GM23248 (cell line): ENCODE measurements at regions not wholly inside any gene's neighbourhood (a gene's known extent, or its start where the extent isn't known, plus 50 kb on each side); places are given as distances from the start of the nearest gene placed in this dataset.

ENCODE experiments used
- DNase-seq: peaks from one replicate; pipeline ENCODE4 v3.0.0-alpha.2; 2015
- H2AFZ ChIP-seq: fragments of 200-600 bp; sonication (generic); 2 replicates; pipeline ENCODE4 v1.6.1; 2016; ENCODE audit warnings: antibody characterized with exemption
- H3F3A ChIP-seq: fragments of 200-600 bp; sonication (generic); 2 replicates; pipeline ENCODE4 v1.6.1; 2016; ENCODE audit warnings: mild to moderate bottlenecking, antibody characterized with exemption, mixed run types; ENCODE audit not compliant: insufficient read depth
- H3K27ac ChIP-seq: fragments of 200-600 bp; sonication (generic); 2 replicates; pipeline ENCODE4 v1.5.1; 2016; ENCODE audit warnings: mild to moderate bottlenecking
- H3K27me3 ChIP-seq: fragments of 200-600 bp; sonication (generic); replicated peaks from 2 replicates; pipeline ENCODE4 v1.6.1; 2016; ENCODE audit warnings: mild to moderate bottlenecking; ENCODE audit not compliant: insufficient read depth
- H3K36me3 ChIP-seq: fragments of 200-600 bp; sonication (generic); 2 replicates; pipeline ENCODE4 v1.6.1; 2016; ENCODE audit warnings: low read depth, mild to moderate bottlenecking
- H3K4me1 ChIP-seq: fragments of 200-600 bp; sonication (generic); 2 replicates; pipeline ENCODE4 v1.6.1; 2016; ENCODE audit warnings: mild to moderate bottlenecking; ENCODE audit not compliant: insufficient read depth
- H3K4me2 ChIP-seq: fragments of 200-600 bp; sonication (generic); one replicate; pipeline ENCODE4 v1.6.1; 2016; ENCODE audit warnings: mild to moderate bottlenecking; ENCODE audit not compliant: unreplicated experiment
- H3K4me3 ChIP-seq: fragments of 200-600 bp; sonication (generic); 2 replicates; pipeline ENCODE4 v1.5.1; 2016; ENCODE audit warnings: mild to moderate bottlenecking
- H3K79me2 ChIP-seq: fragments of 200-600 bp; sonication (generic); 2 replicates; pipeline ENCODE4 v1.6.1; 2016; ENCODE audit warnings: mild to moderate bottlenecking; ENCODE audit not compliant: insufficient read depth
- H3K9ac ChIP-seq: fragments of 200-600 bp; sonication (generic); 2 replicates; pipeline ENCODE4 v1.6.1; 2016; ENCODE audit warnings: mild to moderate bottlenecking
- H3K9me2 ChIP-seq: fragments of 200-600 bp; sonication (generic); 2 replicates; pipeline ENCODE4 v1.6.1; 2016; ENCODE audit warnings: mixed run types, mild to moderate bottlenecking, moderate library complexity; ENCODE audit not compliant: insufficient read depth
- H3K9me3 ChIP-seq: fragments of 200-600 bp; sonication (generic); one replicate; pipeline ENCODE4 v1.6.1; 2017; ENCODE audit warnings: low read depth
- H4K20me1 ChIP-seq: fragments of 200-600 bp; sonication (generic); 2 replicates; pipeline ENCODE4 v1.6.0; 2016; ENCODE audit not compliant: insufficient read depth
- EZH2 ChIP-seq: fragments of 200-600 bp; sonication (generic); IDR thresholded peaks from 2 replicates; pipeline ENCODE4 v1.6.1; 2018; ENCODE audit warnings: antibody characterized with exemption, mild to moderate bottlenecking; ENCODE audit not compliant: insufficient read depth, poor library complexity, severe bottlenecking
- EZH2phosphoT487 ChIP-seq: fragments of 200-600 bp; sonication (generic); IDR thresholded peaks from 2 replicates; pipeline ENCODE4 v1.6.1; 2018; ENCODE audit warnings: antibody characterized with exemption, moderate library complexity, mild to moderate bottlenecking, low read depth; ENCODE audit not compliant: insufficient read depth
- WGBS, 2 experiments: methylation state at CpG; one replicate each; pipeline ENCODE4 v1.1.6; 2015 to 2017; ENCODE audit warnings: low lambda C conversion rate in 2 of 2, low coverage in 1 of 2; ENCODE audit errors: missing lambda C conversion rate in 2 of 2; 5-methylcytosine and 5-hydroxymethylcytosine counted together
- in situ Hi-C: fragments of 300-500 bp; cut with MboI; formaldehyde crosslinking; loops from 2 replicates; pipeline ENCODE4 v1.15.0; 2020

GRCh38 chr11:112685111-112685510, 276.1 kb upstream of the NCAM1 start:
- H3F3A ChIP-seq: no peaks in the 10 kb centered on the region
- 17 to 22% methylated on average over 3 of the region's 3 CpGs for WGBS, 2 experiments
- H3K4me1 ChIP-seq: no peaks in the 10 kb centered on the region
- no peak for DNase-seq
- H3K79me2 ChIP-seq: no peaks in the 10 kb centered on the region
- H3K27me3 ChIP-seq: no peaks in the 10 kb centered on the region; the same call in 1 of the 2 replicates
- no peaks in the 10 kb centered on the region for H3K9me2 ChIP-seq
- H4K20me1 ChIP-seq: no peaks in the 10 kb centered on the region
- H3K27ac ChIP-seq: no peak overlapping the region
- H3K4me3 ChIP-seq: no peak overlapping the region
- TF ChIP-seq EZH2phosphoT487 (no peak), EZH2 (no peak)
- no peak overlapping the region for H3K4me2 ChIP-seq
- in situ Hi-C loops: no loop called here
- H3K9ac ChIP-seq: no peak overlapping the region
- no peak overlapping the region for H2AFZ ChIP-seq
- H3K9me3 ChIP-seq: no peaks in the 10 kb centered on the region
- H3K36me3 ChIP-seq: no peaks in the 10 kb centered on the region

GRCh38 chr11:112689851-112690250, 271.4 kb upstream of the NCAM1 start:
- Histone ChIP-seq H2AFZ (no peak overlapping the region), H4K20me1 (no peaks in the 10 kb centered on the region), H3K4me1 (no peaks in the 10 kb centered on the region), H3K4me3 (no peak overlapping the region), H3K9ac (no peak overlapping the region), H3K27ac (no peak overlapping the region), H3K36me3 (no peaks in the 10 kb centered on the region), H3K79me2 (no peaks in the 10 kb centered on the region), H3F3A (no peaks in the 10 kb centered on the region), H3K9me3 (no peaks in the 10 kb centered on the region), H3K4me2 (no peak overlapping the region), H3K27me3 (no peaks in the 10 kb centered on the region; the same call in 1 of the 2 replicates), H3K9me2 (no peaks in the 10 kb centered on the region)
- WGBS, 2 experiments: 74 to 80% methylated on average over 6 of the region's 6 CpGs
- no peak for TF ChIP-seq EZH2
- no peak for TF ChIP-seq EZH2phosphoT487
- in situ Hi-C loops: no loop called here
- no peak for DNase-seq

DNA sequence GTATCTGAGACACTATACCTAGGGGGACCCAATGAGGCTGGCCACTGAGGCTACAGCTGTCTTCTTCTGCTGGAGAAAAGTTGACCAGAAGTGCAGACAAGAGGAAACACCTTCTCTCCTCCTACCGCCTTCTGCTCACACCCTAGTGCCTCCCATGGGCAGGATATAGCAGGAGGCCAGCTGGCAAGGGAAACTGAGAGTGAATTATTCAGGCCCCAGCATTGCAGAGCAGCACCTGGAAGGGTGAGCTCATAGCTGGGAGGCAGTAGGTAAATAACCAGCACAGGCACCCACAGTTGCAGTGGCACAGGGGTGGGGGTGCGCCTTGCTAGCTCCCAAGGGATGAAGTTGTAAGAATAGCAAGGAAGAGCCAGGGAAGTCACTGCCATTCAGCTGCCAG, 267.4 kb upstream of the NCAM1 start:
- no peak overlapping the region for H3K4me2 ChIP-seq
- no peak for TF ChIP-seq EZH2
- TF ChIP-seq EZH2phosphoT487: no peak
- no peaks in the 10 kb centered on the region for H3K9me3 ChIP-seq

GRCh38 chr11:112694245-112694644, 267.0 kb upstream of the NCAM1 start:
- no peak overlapping the region for H3K4me3 ChIP-seq
- no peak overlapping the region for H3K27ac ChIP-seq
- no peaks in the 10 kb centered on the region for H3K9me3 ChIP-seq
- H4K20me1 ChIP-seq: no peaks in the 10 kb centered on the region
- H3K27me3 ChIP-seq: no peaks in the 10 kb centered on the region
- H3K4me2 ChIP-seq: no peak overlapping the region
- no peak overlapping the region for H2AFZ ChIP-seq
- no peak overlapping the region for H3K9ac ChIP-seq
- no peaks in the 10 kb centered on the region for H3K79me2 ChIP-seq
- H3F3A ChIP-seq: no peaks in the 10 kb centered on the region
- 27 to 50% methylated on average over 1 of the region's 1 CpG for WGBS, 2 experiments
- in situ Hi-C loops: no loop called here
- H3K4me1 ChIP-seq: no peaks in the 10 kb centered on the region
- no peak for DNase-seq
- no peaks in the 10 kb centered on the region for H3K36me3 ChIP-seq
- H3K9me2 ChIP-seq: no peaks in the 10 kb centered on the region
- TF ChIP-seq EZH2 (no peak), EZH2phosphoT487 (no peak)

More for the DNA sequence above, 267.4 kb upstream of the NCAM1 start:
- Histone ChIP-seq H3K9me2 (no peaks in the 10 kb centered on the region), H3K9ac (no peak overlapping the region), H4K20me1 (no peaks in the 10 kb centered on the region), H3K27ac (no peak overlapping the region), H3K4me1 (no peaks in the 10 kb centered on the region), H3K79me2 (no peaks in the 10 kb centered on the region), H3K4me3 (no peak overlapping the region), H3F3A (no peaks in the 10 kb centered on the region), H3K27me3 (no peaks in the 10 kb centered on the region), H3K36me3 (no peaks in the 10 kb centered on the region), H2AFZ (no peak overlapping the region)
- WGBS, 2 experiments: 88 to 92% methylated on average over 2 of the region's 2 CpGs
- no peak for DNase-seq
- in situ Hi-C loops: no loop called here

- in situ Hi-C loops: no loop called here
Measured at GRCh38 chr11:112694813-112695212, 266.4 kb upstream of the NCAM1 start.

More at GRCh38 chr11:112694813-112695212, 266.4 kb upstream of the NCAM1 start:
- H3K9me2 ChIP-seq: no peaks in the 10 kb centered on the region
- no peak overlapping the region for H2AFZ ChIP-seq
- no peak for TF ChIP-seq EZH2phosphoT487
- no peak for TF ChIP-seq EZH2
- WGBS, 2 experiments: 69 to 73% methylated on average over 3 of the region's 3 CpGs
- H3K9ac ChIP-seq: no peak overlapping the region
- no peaks in the 10 kb centered on the region for H3K36me3 ChIP-seq
- no peak overlapping the region for H3K4me2 ChIP-seq
- no peaks in the 10 kb centered on the region for H4K20me1 ChIP-seq
- H3K27me3 ChIP-seq: no peaks in the 10 kb centered on the region
- no peaks in the 10 kb centered on the region for H3K79me2 ChIP-seq
- H3K9me3 ChIP-seq: no peaks in the 10 kb centered on the region
- H3F3A ChIP-seq: no peaks in the 10 kb centered on the region
- H3K27ac ChIP-seq: no peak overlapping the region
- H3K4me3 ChIP-seq: no peak overlapping the region
- DNase-seq: peak; percentile 21
- no peaks in the 10 kb centered on the region for H3K4me1 ChIP-seq
